ENCODE measurements at regions not wholly inside any gene's neighbourhood (a gene's known extent, or its start where the extent isn't known, plus 50 kb on each side); places are given as distances from the start of the nearest gene placed in this dataset.

DNA sequence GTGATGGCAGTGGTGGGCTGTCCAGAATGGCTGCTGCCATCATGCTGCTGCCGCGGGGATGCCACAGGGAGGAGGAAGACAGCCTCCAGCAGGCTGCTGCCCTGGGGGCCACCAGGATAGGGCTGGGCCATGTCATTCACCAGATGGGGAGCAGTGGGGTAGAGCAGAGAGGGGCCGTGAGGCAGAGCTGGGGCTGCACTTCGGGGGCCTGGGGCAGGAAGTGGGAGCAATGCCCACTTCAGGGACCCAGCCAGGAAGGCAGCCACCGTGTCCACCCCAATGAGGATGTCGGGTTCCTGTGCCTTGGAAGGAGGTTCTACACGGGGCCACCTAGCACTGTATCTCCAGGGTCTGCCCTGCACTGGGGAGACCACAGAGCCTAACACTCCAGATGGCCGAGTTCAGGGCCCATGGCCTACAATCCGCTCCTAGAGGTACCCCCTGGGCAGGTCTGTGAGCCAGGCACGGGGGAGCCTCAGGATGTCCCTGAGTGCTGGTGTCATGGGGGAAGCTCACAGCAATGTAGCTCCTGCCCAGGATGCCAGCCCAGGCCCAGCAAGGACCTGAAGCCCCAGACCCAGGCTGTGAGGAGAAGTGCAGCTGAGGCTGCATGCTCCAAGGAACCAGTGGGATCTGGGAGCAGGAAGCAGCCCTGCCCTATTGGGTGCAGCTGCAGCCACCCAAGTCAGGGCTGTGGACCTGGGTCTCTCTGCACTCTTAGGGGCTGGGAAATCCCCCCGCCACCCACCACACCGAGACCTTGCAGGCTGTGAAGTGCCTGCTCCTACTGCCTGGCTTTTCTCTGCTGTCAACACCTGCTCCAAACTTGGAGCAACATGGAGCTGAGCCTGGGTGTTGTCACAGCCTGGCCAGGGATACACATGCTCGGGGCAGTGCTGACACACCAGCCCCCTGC is 140.3 kb downstream of the PDHA2 start:
- H3K27ac Mint-ChIP-seq = no peak overlapping the region
- no peaks in the 10 kb centered on the region for H3K27me3 Mint-ChIP-seq
- H3K4me3 Mint-ChIP-seq = no peak overlapping the region

DNA sequence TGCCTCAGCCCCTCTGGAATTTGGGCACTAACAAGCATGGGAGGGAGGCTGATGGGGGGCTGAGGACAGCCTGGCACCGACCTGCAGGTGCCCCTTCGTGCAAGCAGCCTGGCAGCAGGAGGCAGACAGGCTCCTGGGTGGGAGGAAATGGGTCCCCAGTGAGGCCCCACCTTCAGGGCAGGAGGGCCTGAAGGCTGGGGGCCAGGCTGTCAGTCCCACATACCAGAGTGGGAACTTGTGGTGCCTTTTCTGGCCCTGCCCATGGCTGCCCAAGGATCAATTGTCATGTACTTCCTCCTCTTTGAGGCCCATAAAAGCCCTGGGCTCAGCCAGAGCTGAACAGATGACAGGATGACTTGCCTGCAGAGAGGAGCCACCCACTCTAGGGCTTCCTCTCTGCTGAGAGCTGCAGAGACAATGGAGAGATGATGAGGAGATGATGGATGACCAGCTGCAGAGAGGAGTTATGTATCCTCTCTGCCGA is 141.0 kb downstream of the PDHA2 start:
- H3K4me3 Mint-ChIP-seq = no peak overlapping the region
- no peaks in the 10 kb centered on the region for H3K27me3 Mint-ChIP-seq
- H3K9me3 Mint-ChIP-seq = peaks cover 0 to 5% (median 3%) of the 10 kb centered on the region in 3 donors
- no peak overlapping the region for H3K27ac Mint-ChIP-seq
- peaks cover 0 to 2% (median 0%) of the 10 kb centered on the region in 3 donors for H3K4me1 Mint-ChIP-seq
- H3K36me3 Mint-ChIP-seq = no peaks in the 10 kb centered on the region

More for the DNA sequence above, 140.3 kb downstream of the PDHA2 start:
- Mint-ChIP-seq H3K36me3 (no peaks in the 10 kb centered on the region), H3K9me3 (peaks cover 0 to 5% (median 3%) of the 10 kb centered on the region in 3 donors), H3K4me1 (peaks cover 0 to 2% (median 0%) of the 10 kb centered on the region in 3 donors)

DNA sequence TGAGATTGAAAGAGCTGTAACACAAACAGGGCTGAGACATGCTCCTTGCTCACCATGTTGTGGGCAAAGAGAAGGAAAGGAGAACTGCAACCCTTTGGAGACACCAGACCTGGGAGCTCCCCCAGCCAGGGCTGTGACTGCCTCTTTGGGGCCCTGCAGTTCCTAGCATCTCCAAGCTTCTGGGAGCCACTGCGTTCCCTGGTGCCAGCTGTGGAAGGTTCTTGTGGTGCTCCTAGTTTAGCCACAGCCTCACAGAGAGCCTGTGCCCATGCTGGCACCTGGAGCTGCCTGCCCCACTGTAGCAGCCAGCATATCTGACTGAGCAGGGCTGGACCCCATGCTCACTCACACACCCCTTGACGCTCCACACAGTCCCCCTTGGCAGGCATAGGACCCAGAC is 141.7 kb downstream of the PDHA2 start:
- Mint-ChIP-seq H3K4me3 (no peak overlapping the region), H3K27me3 (no peaks in the 10 kb centered on the region), H3K9me3 (peaks cover 0 to 5% (median 3%) of the 10 kb centered on the region in 3 donors), H3K4me1 (peaks cover 0 to 2% (median 0%) of the 10 kb centered on the region in 3 donors), H3K36me3 (no peaks in the 10 kb centered on the region), H3K27ac (no peak overlapping the region)

DNA sequence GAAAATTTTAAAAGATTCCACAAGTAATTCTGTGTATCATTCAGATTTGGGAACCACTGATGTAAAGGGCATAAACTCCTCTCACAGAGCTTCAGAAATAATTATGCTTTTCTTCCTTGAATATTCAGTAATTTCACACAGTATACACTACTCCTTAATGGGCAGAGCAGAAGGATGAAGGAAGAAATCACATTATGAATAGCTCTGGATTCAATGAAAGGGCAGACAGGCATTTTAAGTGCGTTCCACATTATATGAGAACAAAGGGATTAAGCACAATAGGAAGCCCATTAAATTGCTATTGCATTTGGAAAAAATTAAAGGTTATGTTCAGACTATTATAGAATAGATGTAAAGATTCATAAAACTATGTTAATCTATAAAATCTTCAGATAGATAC is 142.6 kb downstream of the PDHA2 start:
- Mint-ChIP-seq H3K9me3 (peaks cover 0 to 4% (median 3%) of the 10 kb centered on the region in 3 donors), H3K27ac (no peak overlapping the region), H3K4me3 (no peak overlapping the region), H3K36me3 (no peaks in the 10 kb centered on the region), H3K27me3 (no peaks in the 10 kb centered on the region), H3K4me1 (peaks cover 0 to 2% (median 0%) of the 10 kb centered on the region in 3 donors)

DNA sequence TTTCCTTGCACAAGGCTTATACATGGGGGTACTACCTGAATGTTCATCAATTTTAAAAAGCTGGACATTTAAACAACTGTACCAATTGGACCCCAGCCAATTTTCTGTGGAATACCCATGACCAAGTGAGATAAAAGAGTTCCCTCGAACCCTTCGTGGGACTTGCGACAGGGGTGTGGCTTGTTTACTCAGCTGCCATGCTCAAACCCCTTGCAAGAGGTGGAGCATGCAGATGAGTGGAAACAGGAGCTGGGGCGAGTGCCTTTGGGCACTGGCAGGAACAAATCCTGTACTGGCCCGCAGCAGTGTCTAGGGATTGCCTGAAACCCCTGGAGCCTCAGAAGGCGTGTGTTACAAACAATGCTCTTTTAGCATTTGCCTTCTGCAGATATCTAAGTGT is 144.2 kb downstream of the PDHA2 start:
- no peak overlapping the region for H3K27ac Mint-ChIP-seq
- H3K9me3 Mint-ChIP-seq = peaks cover 0 to 3% (median 3%) of the 10 kb centered on the region in 3 donors
- H3K27me3 Mint-ChIP-seq = no peaks in the 10 kb centered on the region
- no peak overlapping the region for H3K4me3 Mint-ChIP-seq
- H3K4me1 Mint-ChIP-seq = peaks cover 0 to 2% (median 0%) of the 10 kb centered on the region in 3 donors
- no peaks in the 10 kb centered on the region for H3K36me3 Mint-ChIP-seq

DNA sequence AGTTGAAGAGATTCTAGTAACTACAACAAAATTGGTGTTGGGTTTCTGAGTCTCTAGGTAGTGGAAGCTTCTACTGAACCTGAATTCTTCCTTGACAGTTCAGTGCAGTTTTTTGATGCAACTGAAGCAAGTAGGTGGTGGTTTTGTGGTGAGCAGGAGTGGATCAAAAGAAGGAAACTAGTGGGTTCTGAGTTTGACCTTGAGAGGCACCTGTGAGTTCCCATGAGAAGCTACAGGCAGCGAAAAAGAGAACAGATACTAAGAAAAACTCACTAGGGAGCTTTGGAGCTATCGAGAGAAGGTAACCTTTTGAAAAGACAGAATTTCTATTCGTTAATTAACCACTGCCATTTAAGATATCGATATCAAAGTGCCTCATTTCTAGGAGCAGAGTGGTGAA is 145.2 kb downstream of the PDHA2 start:
- peaks cover 0 to 2% (median 0%) of the 10 kb centered on the region in 3 donors for H3K4me1 Mint-ChIP-seq
- H3K27ac Mint-ChIP-seq = no peak overlapping the region
- H3K36me3 Mint-ChIP-seq = no peaks in the 10 kb centered on the region
- H3K9me3 Mint-ChIP-seq = peaks cover 0 to 3% (median 0%) of the 10 kb centered on the region in 3 donors
- H3K27me3 Mint-ChIP-seq = no peaks in the 10 kb centered on the region
- no peak overlapping the region for H3K4me3 Mint-ChIP-seq

DNA sequence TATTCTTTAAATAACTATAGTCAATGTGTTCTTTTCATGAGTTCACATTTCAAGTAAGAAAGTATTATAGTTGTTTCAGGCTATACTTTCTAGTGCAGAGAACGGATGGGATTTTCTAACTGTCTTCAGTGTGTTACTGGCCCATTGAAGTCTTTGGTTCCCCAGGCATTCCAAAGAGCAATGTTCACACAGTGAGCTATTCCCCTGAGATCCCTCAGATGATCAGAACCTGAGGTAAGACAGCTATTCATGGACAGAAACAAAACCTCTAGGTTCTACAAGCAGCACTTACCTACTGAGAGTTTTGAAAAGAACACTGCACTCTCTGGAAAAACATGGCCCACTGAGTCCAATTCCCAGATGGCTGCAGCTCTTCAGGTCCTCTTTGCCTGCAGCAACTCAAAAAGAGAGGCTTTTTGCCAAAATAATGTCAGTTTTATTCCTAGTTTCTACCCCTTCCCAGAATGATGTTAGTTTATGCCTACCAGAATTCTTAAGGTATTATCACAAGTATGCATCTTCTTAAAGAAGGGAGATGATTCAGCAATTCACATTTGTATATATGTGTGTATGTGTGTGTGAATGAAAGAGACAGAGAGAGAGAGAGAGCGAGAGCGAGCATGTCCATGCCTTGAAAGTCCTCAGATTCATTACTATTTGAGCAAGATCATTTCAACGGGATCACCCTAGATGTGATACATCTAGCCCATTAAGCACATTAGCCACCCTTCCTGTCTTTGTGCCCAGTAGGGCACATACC is 146.1 kb downstream of the PDHA2 start:
- Mint-ChIP-seq H3K27ac (no peak overlapping the region), H3K4me3 (no peak overlapping the region), H3K27me3 (no peaks in the 10 kb centered on the region), H3K36me3 (no peaks in the 10 kb centered on the region), H3K9me3 (peaks cover 0 to 3% (median 0%) of the 10 kb centered on the region in 3 donors), H3K4me1 (peaks cover 0 to 2% (median 0%) of the 10 kb centered on the region in 3 donors)

DNA sequence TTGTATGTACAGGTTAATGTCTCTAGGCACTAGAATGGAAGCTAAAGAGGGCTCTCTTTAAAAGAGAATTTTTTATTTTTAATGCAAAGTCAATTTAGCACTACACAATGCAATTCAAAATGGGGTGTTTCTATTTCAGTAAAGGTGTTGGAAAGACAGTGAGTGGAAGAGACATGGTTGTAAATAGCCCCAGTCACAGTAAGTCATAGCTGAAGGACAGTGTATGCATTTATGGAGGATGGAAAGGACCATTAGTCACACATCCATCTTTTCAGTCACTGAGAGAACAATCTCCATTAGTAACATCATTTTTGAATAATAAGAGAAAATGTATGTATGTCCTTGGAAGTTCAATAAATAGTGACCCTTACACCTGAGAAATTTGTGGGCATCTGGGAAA is 148.0 kb downstream of the PDHA2 start:
- no peaks in the 10 kb centered on the region for H3K27me3 Mint-ChIP-seq
- H3K27ac Mint-ChIP-seq = no peak overlapping the region
- H3K4me1 Mint-ChIP-seq = peaks cover 0 to 2% (median 0%) of the 10 kb centered on the region in 3 donors
- no peaks in the 10 kb centered on the region for H3K36me3 Mint-ChIP-seq
- peaks cover 0 to 3% (median 0%) of the 10 kb centered on the region in 3 donors for H3K9me3 Mint-ChIP-seq
- H3K4me3 Mint-ChIP-seq = no peak overlapping the region

DNA sequence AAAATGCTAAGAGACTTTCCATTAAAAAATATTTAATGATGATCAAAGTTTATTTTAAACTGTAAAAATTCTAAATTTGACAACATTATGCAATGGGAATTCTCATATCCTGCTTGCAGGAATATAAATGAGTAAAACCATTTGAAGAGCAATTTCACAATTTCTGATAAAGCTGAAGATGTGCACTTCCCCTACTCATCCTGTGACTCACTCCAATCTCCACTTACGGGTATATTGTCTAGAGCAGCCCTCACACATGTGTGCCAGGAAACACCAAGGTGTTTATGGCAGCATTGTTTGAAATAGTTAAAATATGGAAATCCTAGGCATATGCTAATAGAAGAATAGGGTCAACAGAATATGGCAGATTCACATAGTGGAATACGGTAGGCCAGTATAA is 158.4 kb downstream of the PDHA2 start:
- Mint-ChIP-seq H3K4me1 (no peaks in the 10 kb centered on the region), H3K27ac (no peak overlapping the region), H3K27me3 (no peaks in the 10 kb centered on the region), H3K9me3 (peaks cover 2 to 3% (median 3%) of the 10 kb centered on the region in 3 donors), H3K4me3 (no peak overlapping the region), H3K36me3 (no peaks in the 10 kb centered on the region)

DNA sequence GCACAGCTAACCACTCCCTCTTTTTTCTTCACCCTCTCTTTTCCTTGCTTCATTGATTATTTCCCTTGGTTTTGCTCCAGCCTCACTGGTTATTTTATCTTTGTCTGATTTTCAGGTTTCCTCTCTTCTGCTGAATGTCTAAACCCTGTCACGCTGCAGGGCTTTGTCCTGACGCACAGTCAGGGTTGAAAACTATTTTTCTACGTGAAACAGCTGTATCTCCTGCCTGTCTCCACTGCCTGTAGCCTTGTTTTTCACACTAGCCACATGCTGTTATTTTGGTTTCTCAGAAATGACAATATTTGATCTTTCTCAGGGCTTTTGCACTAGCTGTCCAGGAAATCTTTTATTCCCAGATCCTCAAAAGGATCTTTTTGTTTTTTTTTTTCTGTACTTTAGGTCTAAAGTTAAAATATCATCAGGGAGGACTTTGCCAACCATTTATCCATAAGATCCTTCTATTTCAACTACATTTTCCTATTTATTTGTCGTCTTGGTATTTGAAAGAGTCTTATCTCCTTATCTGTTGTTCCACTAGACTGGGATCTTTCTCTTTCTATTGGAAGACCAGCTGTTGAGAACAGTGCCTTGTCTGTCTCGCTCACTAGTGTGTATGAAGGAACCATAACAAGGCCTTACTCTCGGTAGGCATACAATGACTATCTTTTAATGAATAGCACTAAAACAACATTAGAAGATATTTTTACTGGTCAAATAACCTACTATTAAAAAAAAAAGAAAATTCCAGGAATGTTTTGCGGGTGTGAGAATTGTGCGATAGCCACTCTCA is 164.3 kb downstream of the PDHA2 start:
- no peak overlapping the region for H3K4me3 Mint-ChIP-seq
- H3K36me3 Mint-ChIP-seq = no peaks in the 10 kb centered on the region
- no peaks in the 10 kb centered on the region for H3K4me1 Mint-ChIP-seq
- H3K27me3 Mint-ChIP-seq = no peaks in the 10 kb centered on the region
- no peak overlapping the region for H3K27ac Mint-ChIP-seq
- peaks cover 0 to 3% (median 3%) of the 10 kb centered on the region in 3 donors for H3K9me3 Mint-ChIP-seq

DNA sequence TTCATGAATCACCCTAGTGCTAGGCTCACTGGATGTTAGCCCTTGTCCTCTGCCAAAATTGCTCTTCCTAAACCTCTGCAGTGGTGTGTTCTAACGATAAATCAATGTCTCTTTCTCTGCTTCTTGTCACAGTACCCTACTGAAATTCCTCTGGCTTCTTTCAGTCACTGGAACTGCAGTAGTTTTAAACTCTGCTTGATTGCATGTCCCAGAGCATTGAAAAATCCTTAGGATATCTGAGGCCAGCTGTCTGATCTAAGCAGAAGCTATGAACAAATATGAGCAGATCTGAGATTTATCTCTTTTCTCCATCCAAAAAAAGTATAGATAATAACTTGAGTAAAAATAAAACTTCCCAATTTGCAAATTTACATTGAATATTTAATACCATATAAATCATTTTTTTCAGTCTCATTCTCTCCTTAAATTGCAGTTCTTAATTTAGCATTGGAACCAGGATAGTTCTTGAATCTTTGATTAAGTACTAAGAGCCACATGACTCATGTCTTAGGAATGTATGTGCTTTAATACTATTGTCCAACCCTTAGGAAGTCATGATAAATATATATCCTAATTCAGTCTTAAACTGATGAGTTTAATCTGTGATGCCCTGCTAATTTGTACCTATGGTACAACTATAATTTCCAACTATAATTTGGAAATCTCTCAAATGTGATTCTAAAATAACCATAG is 169.7 kb downstream of the PDHA2 start:
- peaks cover 0 to 3% (median 1%) of the 10 kb centered on the region in 3 donors for H3K9me3 Mint-ChIP-seq
- no peaks in the 10 kb centered on the region for H3K36me3 Mint-ChIP-seq
- H3K27me3 Mint-ChIP-seq = no peaks in the 10 kb centered on the region
- no peak overlapping the region for H3K4me3 Mint-ChIP-seq
- H3K27ac Mint-ChIP-seq = no peak overlapping the region
- no peaks in the 10 kb centered on the region for H3K4me1 Mint-ChIP-seq

DNA sequence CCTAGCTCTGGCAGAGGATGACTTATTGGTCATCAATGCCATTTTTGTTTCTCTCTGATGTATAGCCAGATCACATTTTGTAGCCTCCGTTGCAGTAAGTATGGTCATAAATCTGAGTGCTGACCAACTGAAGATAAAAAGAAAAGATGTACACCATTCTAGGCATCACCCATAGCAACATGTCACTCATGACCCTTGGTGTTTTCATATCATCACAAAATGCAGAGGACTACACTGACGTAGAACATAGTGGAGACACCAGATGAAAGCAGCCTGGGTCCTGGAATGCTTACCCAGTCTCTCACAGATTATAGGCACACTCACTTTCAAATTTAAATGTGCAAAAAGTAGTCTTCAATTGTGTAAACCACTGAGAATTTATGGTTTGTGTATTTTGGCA is 172.8 kb downstream of the PDHA2 start:
- Mint-ChIP-seq H3K36me3 (no peaks in the 10 kb centered on the region), H3K4me3 (no peak overlapping the region), H3K27ac (no peak overlapping the region)

DNA sequence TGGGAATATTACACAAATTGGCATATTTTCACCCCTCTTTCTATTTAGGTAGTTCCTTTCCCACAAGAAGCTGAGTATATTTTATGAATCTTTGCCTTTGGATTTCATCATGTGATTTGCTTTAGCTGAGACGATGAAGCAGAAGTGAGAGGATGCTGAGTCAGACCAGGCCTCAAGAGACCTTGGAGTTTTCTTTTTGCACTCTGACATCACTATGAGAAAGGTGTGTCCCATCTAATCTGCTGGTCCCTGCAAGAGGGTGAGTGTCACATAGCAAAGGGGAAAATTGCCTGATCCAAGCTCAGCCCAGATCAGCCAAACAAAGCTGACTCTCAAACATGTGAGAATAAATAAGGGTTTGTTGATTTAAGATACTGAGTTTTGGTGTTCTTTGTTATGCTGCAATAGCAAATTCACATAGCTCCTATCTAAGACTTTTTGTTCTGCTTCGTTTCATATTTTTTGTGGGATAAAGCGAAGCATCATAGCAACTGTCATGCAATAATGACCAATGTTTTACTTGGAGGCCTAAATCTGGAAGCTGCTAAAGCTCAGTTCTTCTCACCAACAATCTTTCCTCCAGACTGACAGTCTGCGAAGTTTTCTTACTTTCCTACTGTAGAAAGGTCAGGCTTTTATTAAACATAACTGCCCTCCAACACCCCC is 176.9 kb downstream of the PDHA2 start:
- no peak overlapping the region for H3K27ac Mint-ChIP-seq
- peaks cover 1 to 10% (median 4%) of the 10 kb centered on the region in 3 donors for H3K9me3 Mint-ChIP-seq
- H3K4me3 Mint-ChIP-seq = no peak overlapping the region
- no peaks in the 10 kb centered on the region for H3K36me3 Mint-ChIP-seq
- no peaks in the 10 kb centered on the region for H3K27me3 Mint-ChIP-seq
- H3K4me1 Mint-ChIP-seq = no peaks in the 10 kb centered on the region

More for the DNA sequence above, 172.8 kb downstream of the PDHA2 start:
- Mint-ChIP-seq H3K9me3 (peaks cover 0 to 3% (median 1%) of the 10 kb centered on the region in 3 donors), H3K27me3 (no peaks in the 10 kb centered on the region), H3K4me1 (no peaks in the 10 kb centered on the region)

DNA sequence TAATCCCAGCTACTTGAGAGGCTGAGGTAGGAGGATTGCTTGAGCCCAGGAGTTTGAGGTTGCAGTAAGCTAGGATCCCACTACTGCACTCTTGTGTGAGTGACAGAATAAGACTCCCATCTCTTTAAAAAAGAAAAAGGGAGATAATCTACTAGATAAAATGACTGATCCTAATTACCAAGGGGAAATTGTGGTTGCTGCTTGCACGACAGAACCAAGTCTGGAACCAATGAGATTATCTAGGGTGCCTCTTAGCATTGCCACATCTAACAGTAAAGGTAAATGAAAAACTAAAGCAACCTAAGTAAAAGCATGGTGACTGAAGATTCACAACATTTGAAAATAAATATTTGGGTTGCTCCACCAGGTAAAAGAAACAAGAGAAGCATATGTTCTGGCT is 185.1 kb downstream of the PDHA2 start:
- no peaks in the 10 kb centered on the region for H3K27me3 Mint-ChIP-seq
- H3K4me1 Mint-ChIP-seq = no peaks in the 10 kb centered on the region
- peaks cover 0 to 20% (median 3%) of the 10 kb centered on the region in 3 donors for H3K9me3 Mint-ChIP-seq
- H3K36me3 Mint-ChIP-seq = no peaks in the 10 kb centered on the region
- H3K4me3 Mint-ChIP-seq = no peak overlapping the region
- no peak overlapping the region for H3K27ac Mint-ChIP-seq

Data from IgD-negative memory B cell (primary cell).